Chondrocyte (in vitro differentiated cells): ENCODE measurements at regions not wholly inside any gene's neighbourhood (a gene's known extent, or its start where the extent isn't known, plus 50 kb on each side); places are given as distances from the start of the nearest gene placed in this dataset.

Experiments used
- DNase-seq: peaks from one replicate; pipeline ENCODE4 v3.0.0; 2021; ENCODE audit warnings: mixed read lengths, low spot score
- H3K27ac Mint-ChIP-seq: one replicate; pipeline ENCODE4 v1.8.0; 2021; ENCODE audit warnings: mild to moderate bottlenecking, moderate library complexity, mixed read lengths; ENCODE audit not compliant: unreplicated experiment
- H3K27me3 Mint-ChIP-seq: 2 replicates; pipeline ENCODE4 v1.8.0; 2021; ENCODE audit warnings: low read depth, mixed read lengths
- H3K36me3 Mint-ChIP-seq: 2 replicates; pipeline ENCODE4 v1.8.0; 2021; ENCODE audit warnings: low read depth, mixed read lengths
- H3K4me1 Mint-ChIP-seq: 2 replicates; pipeline ENCODE4 v1.8.0; 2021; ENCODE audit warnings: low read depth, mild to moderate bottlenecking, mixed read lengths
- H3K4me3 Mint-ChIP-seq: one replicate; pipeline ENCODE4 v1.8.0; 2021; ENCODE audit warnings: mild to moderate bottlenecking, moderate library complexity, mixed read lengths; ENCODE audit not compliant: unreplicated experiment
- H3K9me3 Mint-ChIP-seq: 2 replicates; pipeline ENCODE4 v1.8.0; 2021; ENCODE audit warnings: low read depth, mixed read lengths
- CTCF ChIP-seq: fragments of 200-600 bp; sonication (generic); IDR thresholded peaks from 2 replicates; pipeline ENCODE4 v1.5.0; 2021; ENCODE audit warnings: antibody characterized with exemption, mild to moderate bottlenecking, moderate library complexity

GRCh38 chr9:71479621-71480020, 288.7 kb downstream of the CEMIP2 start:
- no peak for TF ChIP-seq CTCF
- H3K27me3 Mint-ChIP-seq: no peaks in the 10 kb centered on the region
- no peaks in the 10 kb centered on the region for H3K4me1 Mint-ChIP-seq
- no peak overlapping the region for H3K4me3 Mint-ChIP-seq
- no peak overlapping the region for H3K27ac Mint-ChIP-seq
- H3K9me3 Mint-ChIP-seq: no peaks in the 10 kb centered on the region
- DNase-seq: no peak
- H3K36me3 Mint-ChIP-seq: no peaks in the 10 kb centered on the region

DNA sequence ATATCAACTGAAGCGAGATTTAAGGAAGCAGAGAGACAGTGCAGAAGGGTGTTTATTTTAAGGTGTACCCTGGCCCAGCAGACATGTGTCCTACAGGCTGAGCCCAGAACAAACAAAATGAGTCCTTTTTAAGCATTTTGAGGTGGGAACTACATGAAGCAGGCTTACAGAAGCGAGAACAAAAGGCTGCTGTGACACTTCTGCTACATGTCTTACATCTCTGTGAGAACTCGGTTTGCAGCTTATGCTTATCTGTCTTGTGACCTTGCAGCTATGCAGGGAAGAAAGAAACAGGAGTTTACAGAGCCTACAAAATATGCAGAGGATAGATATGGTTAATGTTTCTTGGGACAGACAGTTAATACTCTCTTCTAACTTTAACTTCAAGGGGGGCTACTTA, 295.9 kb downstream of the CEMIP2 start:
- no peak for DNase-seq
- no peak for TF ChIP-seq CTCF
- Mint-ChIP-seq H3K27ac (no peak overlapping the region), H3K36me3 (no peaks in the 10 kb centered on the region), H3K9me3 (no peaks in the 10 kb centered on the region), H3K27me3 (peaks cover 10% of the 10 kb centered on the region), H3K4me1 (no peaks in the 10 kb centered on the region), H3K4me3 (no peak overlapping the region)

GRCh38 chr9:71465392-71465791, 302.9 kb downstream of the CEMIP2 start:
- no peak for TF ChIP-seq CTCF
- H3K4me1 Mint-ChIP-seq: no peaks in the 10 kb centered on the region
- peaks cover 2% of the 10 kb centered on the region for H3K27me3 Mint-ChIP-seq
- no peak overlapping the region for H3K4me3 Mint-ChIP-seq
- no peak for DNase-seq
- H3K27ac Mint-ChIP-seq: no peak overlapping the region
- no peaks in the 10 kb centered on the region for H3K9me3 Mint-ChIP-seq
- H3K36me3 Mint-ChIP-seq: no peaks in the 10 kb centered on the region

- no peaks in the 10 kb centered on the region for H3K4me1 Mint-ChIP-seq
- no peaks in the 10 kb centered on the region for H3K36me3 Mint-ChIP-seq
Observed at GRCh38 chr9:71459082-71459481, 309.2 kb downstream of the CEMIP2 start.

GRCh38 chr9:71446473-71447411, 321.6 kb downstream of the CEMIP2 start:
- no peaks in the 10 kb centered on the region for H3K36me3 Mint-ChIP-seq
- peak overlapping the region; percentile 66 for H3K4me3 Mint-ChIP-seq
- peaks cover 9% of the 10 kb centered on the region for H3K4me1 Mint-ChIP-seq
- TF ChIP-seq CTCF: peak; percentile 53
- peak overlapping the region; percentile 36 for H3K27ac Mint-ChIP-seq
- peaks cover 40% of the 10 kb centered on the region for H3K27me3 Mint-ChIP-seq
- peaks cover 6% of the 10 kb centered on the region for H3K9me3 Mint-ChIP-seq
- no peak for DNase-seq

More at GRCh38 chr9:71459082-71459481, 309.2 kb downstream of the CEMIP2 start:
- no peak for DNase-seq
- H3K9me3 Mint-ChIP-seq: no peaks in the 10 kb centered on the region
- no peak for TF ChIP-seq CTCF
- H3K4me3 Mint-ChIP-seq: no peak overlapping the region
- H3K27me3 Mint-ChIP-seq: peaks cover 2% of the 10 kb centered on the region
- no peak overlapping the region for H3K27ac Mint-ChIP-seq
